ENCODE measurements at regions not wholly inside any gene's neighbourhood (a gene's known extent, or its start where the extent isn't known, plus 50 kb on each side); places are given as distances from the start of the nearest gene placed in this dataset.
"Not testable (repeated sequence)": the region's sequence is repeated elsewhere in the genome, so short reads cannot be mapped to it uniquely, and the experiment has no call there.

DNA sequence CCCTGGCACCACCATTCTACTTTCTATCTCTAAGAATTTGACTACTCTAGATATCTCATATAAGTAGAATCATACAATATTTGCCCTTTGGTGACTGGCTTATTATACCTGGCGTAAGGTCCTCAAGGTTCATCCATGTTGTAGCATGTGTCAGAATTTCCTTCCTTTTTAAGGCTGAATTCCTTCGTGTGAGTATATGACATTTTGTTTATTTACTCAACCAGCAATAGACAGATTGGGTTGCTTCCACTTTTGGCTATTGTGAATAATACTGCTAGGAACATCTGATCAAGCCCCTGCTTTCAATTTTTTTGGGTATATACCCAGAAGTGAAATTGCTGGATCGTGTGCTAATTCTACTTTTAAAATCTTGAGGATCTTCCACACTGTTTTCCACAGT is 232.8 kb upstream of the MCHR2 start:
- no peak for DNase-seq (ENCODE audit: low read depth in 2 of 2)

DNA sequence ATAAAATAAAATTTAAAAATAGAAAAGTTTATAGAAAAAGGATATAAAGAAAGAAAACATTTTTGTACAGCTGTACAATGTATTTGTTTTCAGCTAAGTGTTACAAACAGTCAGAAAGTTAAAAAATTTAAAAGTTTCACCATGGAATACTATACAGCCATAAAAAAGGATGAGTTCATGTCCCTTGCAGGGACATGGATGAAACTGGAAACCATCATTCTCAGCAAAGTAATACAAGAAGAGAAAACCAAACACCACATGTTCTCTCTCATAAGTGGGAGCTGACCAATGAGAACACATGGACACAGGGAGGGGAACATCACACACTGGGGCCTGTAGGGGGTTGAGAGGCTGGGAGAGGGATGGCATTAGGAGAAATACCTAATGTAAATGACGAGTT is 229.9 kb upstream of the MCHR2 start:
- not testable (repeated sequence) for DNase-seq (ENCODE audit: low read depth in 2 of 2)

DNA sequence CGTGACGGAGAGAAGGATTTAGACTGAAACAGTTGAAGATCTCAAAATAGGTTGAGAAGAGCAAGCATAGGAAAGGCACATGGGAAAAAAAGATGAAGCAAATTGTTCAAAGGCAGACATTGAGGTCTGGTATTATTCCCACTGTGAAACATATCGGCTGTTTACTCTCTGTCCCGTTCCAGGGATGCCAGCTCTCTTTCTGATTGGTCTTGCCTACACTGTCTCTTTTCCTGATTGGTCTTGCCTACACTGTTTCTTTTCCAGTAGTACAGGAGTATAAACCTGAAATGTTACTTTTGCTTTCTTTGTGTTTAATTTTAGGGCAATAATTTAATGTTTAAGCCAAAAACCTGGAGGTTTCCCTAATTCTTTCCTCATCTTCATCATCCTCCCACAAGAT is 226.5 kb upstream of the MCHR2 start:
- DNase-seq (ENCODE audit: low read depth in 2 of 2): no peak

DNA sequence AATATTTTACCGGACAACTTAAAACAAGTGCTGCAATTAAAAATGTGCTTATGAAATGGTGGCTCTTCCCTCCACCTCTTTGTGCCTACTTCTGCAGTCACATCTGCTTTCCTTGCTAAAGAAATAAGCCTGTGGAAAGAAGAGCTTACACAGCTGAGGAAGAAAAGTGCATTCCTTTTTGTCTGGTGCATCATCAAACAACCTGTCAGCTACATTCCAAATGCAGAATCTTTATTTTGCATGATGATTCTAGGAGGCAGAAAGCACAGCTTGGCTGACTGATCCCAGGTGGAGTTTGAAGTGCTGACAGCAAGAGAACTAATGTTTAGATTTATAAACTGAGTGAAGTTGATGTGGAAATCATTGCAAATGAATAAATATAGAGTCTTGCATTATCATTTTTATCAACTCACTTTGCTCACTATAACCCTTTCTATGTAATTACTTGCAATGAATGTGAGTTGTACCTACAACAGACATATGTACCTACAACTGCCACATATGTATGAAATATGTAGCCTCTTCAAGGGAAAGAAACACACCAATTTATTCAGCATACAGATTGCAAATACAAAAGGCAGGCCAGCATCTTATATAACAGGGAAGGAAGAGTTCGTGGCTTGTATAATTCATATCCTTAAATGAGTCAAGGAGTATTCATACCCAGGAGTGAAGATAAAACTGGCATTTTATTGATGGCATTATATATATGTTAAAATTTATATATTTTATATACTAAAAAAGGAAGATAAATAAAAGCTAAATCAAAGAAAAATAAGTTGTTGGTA is 223.4 kb upstream of the MCHR2 start:
- DNase-seq (ENCODE audit: low read depth in 2 of 2): no peak

GRCh38 chr6:100216760-100217159 is 222.7 kb upstream of the MCHR2 start:
- DNase-seq (ENCODE audit: low read depth in 2 of 2): no peak

GRCh38 chr6:100212131-100212530 is 218.1 kb upstream of the MCHR2 start:
- no peak for DNase-seq (ENCODE audit: low read depth in 2 of 2)

GRCh38 chr6:100210137-100211117 is 216.4 kb upstream of the MCHR2 start:
- no peak for DNase-seq (ENCODE audit: low read depth in 2 of 2)

GRCh38 chr6:100209323-100210136 is 215.5 kb upstream of the MCHR2 start:
- DNase-seq (ENCODE audit: low read depth in 2 of 2): no peak

DNA sequence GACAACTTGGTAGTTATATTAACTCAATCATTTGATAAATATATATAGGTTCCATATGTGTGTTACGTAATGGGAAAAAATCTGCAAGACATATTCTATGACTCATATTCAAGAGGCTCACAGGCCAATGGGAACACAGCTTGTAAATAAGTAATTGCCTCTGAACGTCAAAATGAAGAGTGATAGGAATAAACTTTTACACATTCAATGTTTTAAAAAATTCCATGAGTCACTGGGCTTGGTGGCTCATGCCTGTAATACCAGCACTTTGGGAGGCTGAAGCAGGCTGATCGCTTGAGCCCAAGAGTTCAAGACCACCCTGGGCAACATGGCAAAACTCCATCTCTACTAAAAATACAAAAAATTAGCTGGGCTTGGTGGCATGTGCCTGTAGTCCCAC is 209.4 kb upstream of the MCHR2 start:
- DNase-seq (ENCODE audit: low read depth in 2 of 2): no peak

GRCh38 chr6:100202417-100203194 is 208.6 kb upstream of the MCHR2 start:
- no peak for DNase-seq (ENCODE audit: low read depth in 2 of 2)

GRCh38 chr6:100196214-100196982 is 202.4 kb upstream of the MCHR2 start:
- not testable (repeated sequence) for DNase-seq (ENCODE audit: low read depth in 2 of 2)

- not testable (repeated sequence) for DNase-seq (ENCODE audit: low read depth in 2 of 2)
Observed at GRCh38 chr6:100195244-100195643, 201.2 kb upstream of the MCHR2 start.

DNA sequence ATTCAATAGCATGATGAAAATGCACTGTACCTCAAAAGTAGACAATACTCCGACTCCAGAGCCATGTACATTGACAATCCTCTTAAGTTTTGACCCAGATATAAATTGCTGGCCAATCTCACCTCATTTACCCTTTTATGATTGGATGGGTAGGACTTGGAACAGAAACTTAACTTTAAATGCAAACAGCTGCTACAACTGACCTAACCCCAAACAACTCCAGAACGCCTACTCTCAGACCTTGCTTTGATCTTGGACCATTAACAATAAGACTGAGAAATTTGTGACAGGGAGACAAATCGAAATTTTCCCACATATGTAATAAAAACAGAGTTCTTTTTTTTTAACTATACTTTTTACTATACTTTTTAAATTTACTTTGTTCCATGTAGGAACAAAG is 200.5 kb upstream of the MCHR2 start:
- DNase-seq (ENCODE audit: low read depth in 2 of 2): no peak

DNA sequence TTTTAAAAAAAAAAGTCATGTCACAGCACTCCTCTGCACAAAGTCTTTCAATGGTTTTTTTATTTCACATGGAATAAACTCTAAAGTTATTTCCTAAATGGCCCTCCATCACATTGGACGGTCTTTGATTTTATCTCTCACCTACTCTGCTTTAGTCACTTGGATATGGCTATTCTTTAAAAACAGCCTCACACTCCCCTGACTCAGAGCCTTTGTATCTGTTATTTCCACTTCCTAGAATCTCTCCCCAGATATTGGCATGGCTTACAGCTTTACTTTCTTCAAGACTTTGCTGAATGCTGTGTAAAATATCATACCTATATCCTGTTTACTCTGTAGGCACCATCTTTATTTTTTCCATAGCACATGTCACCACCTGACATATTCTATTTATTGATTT is 194.7 kb upstream of the MCHR2 start:
- DNase-seq (ENCODE audit: low read depth in 2 of 2): no peak

DNA sequence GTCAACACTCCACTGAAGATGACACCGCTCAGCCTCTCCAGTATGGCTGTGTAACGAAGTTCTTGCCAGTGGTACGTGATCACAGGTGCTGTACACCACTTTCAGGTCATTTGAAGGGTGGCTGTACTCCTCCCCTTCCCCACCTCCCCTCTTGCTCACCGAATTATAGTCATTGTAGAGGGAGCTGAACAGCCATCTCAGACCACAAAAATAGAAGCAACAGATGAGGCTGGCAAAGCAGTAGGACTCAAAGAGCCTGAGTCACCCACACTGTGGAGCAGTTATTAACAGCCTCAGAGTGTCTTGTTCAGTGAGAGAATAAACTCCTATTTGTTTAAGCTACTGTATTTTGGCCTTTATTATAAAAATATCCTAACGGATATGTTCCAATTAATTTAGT is 192.5 kb upstream of the MCHR2 start:
- DNase-seq (ENCODE audit: low read depth in 2 of 2): no peak

GRCh38 chr6:100185615-100186014 is 191.6 kb upstream of the MCHR2 start:
- no peak for DNase-seq (ENCODE audit: low read depth in 2 of 2)

- DNase-seq (ENCODE audit: low read depth in 2 of 2): no peak
Observed at GRCh38 chr6:100184473-100184872, 190.4 kb upstream of the MCHR2 start.

GRCh38 chr6:100182313-100182712 is 188.3 kb upstream of the MCHR2 start:
- DNase-seq (ENCODE audit: low read depth in 2 of 2): no peak

DNA sequence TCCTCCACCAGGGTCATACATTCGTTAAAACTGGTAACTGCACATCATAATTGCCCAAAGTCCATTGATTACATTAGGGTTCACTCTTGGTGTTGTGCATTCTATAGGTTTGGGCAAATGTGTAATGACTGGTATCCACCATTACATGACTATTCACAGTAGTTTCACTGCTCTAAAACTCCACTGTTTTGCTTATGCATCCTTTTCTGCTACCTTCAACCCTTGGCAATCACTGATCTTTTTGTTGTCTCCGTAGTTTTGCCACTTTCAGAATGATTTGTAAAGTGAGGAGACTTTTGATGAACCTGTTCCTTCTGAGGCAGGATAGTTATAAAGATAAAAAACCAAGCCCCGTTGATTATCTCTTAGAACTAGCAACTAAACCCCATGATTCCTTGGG is 187.3 kb upstream of the MCHR2 start:
- DNase-seq (ENCODE audit: low read depth in 2 of 2): no peak

- DNase-seq (ENCODE audit: low read depth in 2 of 2): no peak
Observed at GRCh38 chr6:100179576-100179975, 185.6 kb upstream of the MCHR2 start.
